ENCODE measurements at regions not wholly inside any gene's neighbourhood (a gene's known extent, or its start where the extent isn't known, plus 50 kb on each side); places are given as distances from the start of the nearest gene placed in this dataset.
"Not testable (repeated sequence)": the region's sequence is repeated elsewhere in the genome, so short reads cannot be mapped to it uniquely, and the experiment has no call there.

- H3K27me3 ChIP-seq, result no peaks in the 10 kb centered on the region
- DNase-seq (ENCODE audit: low spot score in 2 of 2), result no peak
- TF ChIP-seq EP300 (IDR thresholded peaks at IDR 0.05) (no peak), CTCF (IDR thresholded peaks at IDR 0.05) (no peak), POLR2A (IDR thresholded peaks at IDR 0.05) (no peak)
- H3K36me3 ChIP-seq, result no peaks in the 10 kb centered on the region
- H3K27ac ChIP-seq, result no peak overlapping the region
- peaks cover 0 to 18% (median 6%) of the 10 kb centered on the region in 4 donors for H3K4me1 ChIP-seq
- peaks cover 0 to 26% (median 0%) of the 10 kb centered on the region in 4 donors for H3K9me3 ChIP-seq
- WGBS, 2 donors, result 91 to 95% methylated on average over 2 of the region's 2 CpGs
- H3K4me3 ChIP-seq, result no peak overlapping the region
Measured at GRCh38 chr12:67486671-67487070, 161.9 kb upstream of the DYRK2 start.

- Histone ChIP-seq H3K4me1 (peaks cover 0 to 12% (median 3%) of the 10 kb centered on the region in 4 donors), H3K9me3 (peaks cover 0 to 27% (median 0%) of the 10 kb centered on the region in 4 donors)
- not testable (repeated sequence) for H3K36me3 ChIP-seq; H3K27ac ChIP-seq; DNase-seq (ENCODE audit: low spot score in 2 of 2); H3K4me3 ChIP-seq; H3K27me3 ChIP-seq
- 91 to 92% methylated on average over 4 of the region's 4 CpGs for WGBS, 2 donors
Measured at GRCh38 chr12:67488349-67488748, 160.2 kb upstream of the DYRK2 start.

- peaks cover 0 to 5% (median 0%) of the 10 kb centered on the region in 4 donors for H3K4me1 ChIP-seq
- H3K4me3 ChIP-seq, result no peak overlapping the region
- no peaks in the 10 kb centered on the region for H3K36me3 ChIP-seq
- 89 to 93% methylated on average over 3 of the region's 3 CpGs for WGBS, 2 donors
- peaks cover 0 to 30% (median 0%) of the 10 kb centered on the region in 4 donors for H3K9me3 ChIP-seq
- DNase-seq (ENCODE audit: low spot score in 2 of 2), result no peak
- no peak overlapping the region for H3K27ac ChIP-seq
- TF ChIP-seq EP300 (IDR thresholded peaks at IDR 0.05) (no peak), CTCF (IDR thresholded peaks at IDR 0.05) (no peak)
- no peaks in the 10 kb centered on the region for H3K27me3 ChIP-seq
Measured at GRCh38 chr12:67489007-67489406, 159.5 kb upstream of the DYRK2 start.

- WGBS, 2 donors, result 58 to 67% methylated on average over 2 of the region's 2 CpGs
- Histone ChIP-seq H3K4me3 (no peak overlapping the region), H3K27me3 (no peaks in the 10 kb centered on the region), H3K9me3 (peaks cover 0 to 5% (median 0%) of the 10 kb centered on the region in 4 donors), H3K36me3 (no peaks in the 10 kb centered on the region), H3K27ac (no peak overlapping the region), H3K4me1 (no peaks in the 10 kb centered on the region)
- DNase-seq (ENCODE audit: low spot score in 2 of 2), result no peak
- TF ChIP-seq CTCF (IDR thresholded peaks at IDR 0.05), result no peak
- TF ChIP-seq EP300 (IDR thresholded peaks at IDR 0.05), result no peak
- no peak for TF ChIP-seq POLR2A (IDR thresholded peaks at IDR 0.05)
Measured at GRCh38 chr12:67496581-67496980, 152.0 kb upstream of the DYRK2 start.

GRCh38 chr12:67498991-67499390 lies 149.6 kb upstream of the DYRK2 start:
- 32 to 39% methylated on average over 1 of the region's 1 CpG for WGBS, 2 donors
- H3K9me3 ChIP-seq, result no peaks in the 10 kb centered on the region

More at GRCh38 chr12:67498991-67499390, 149.6 kb upstream of the DYRK2 start:
- no peak overlapping the region for H3K27ac ChIP-seq
- TF ChIP-seq CTCF (IDR thresholded peaks at IDR 0.05) (no peak), EP300 (IDR thresholded peaks at IDR 0.05) (no peak), POLR2A (IDR thresholded peaks at IDR 0.05) (no peak)
- no peaks in the 10 kb centered on the region for H3K27me3 ChIP-seq
- no peak for DNase-seq (ENCODE audit: low spot score in 2 of 2)
- H3K36me3 ChIP-seq, result no peaks in the 10 kb centered on the region
- H3K4me3 ChIP-seq, result no peak overlapping the region
- no peaks in the 10 kb centered on the region for H3K4me1 ChIP-seq

All from tibial nerve (tissue), 4 donors.